HCT116 (cell line): ENCODE measurements at regions not wholly inside any gene's neighbourhood (a gene's known extent, or its start where the extent isn't known, plus 50 kb on each side); places are given as distances from the start of the nearest gene placed in this dataset.

Source experiments
- ATAC-seq: fragments of 200-7000 bp; cut with Tn5 transposase; 2 replicates; pipeline ENCODE4 v1.9.1; 2020; ENCODE audit warnings: mild to moderate bottlenecking, moderate library complexity
- BruUV-seq: library from RNA; stranded (reverse); fragments of 400-500 nt; replicated peaks from 2 replicates; lab custom pipeline; 2021; lab: Mats Ljungman, UMichigan
- CTCF ChIA-PET: fragments of 300-600 bp; sonication (Branson Sonifier 250); formaldehyde crosslinking; loops from one replicate; lab custom pipeline; 2021; ENCODE audit warnings: antibody characterized with exemption; lab: Charles Lee
- POLR2A ChIA-PET: fragments of 300-600, 350-600 bp; sonication (Branson Sonifier 250); formaldehyde crosslinking; loops from one replicate; lab custom pipeline; 2021; ENCODE audit warnings: antibody characterized with exemption; lab: Charles Lee
- RAD21 ChIA-PET, 2 experiments: fragments of 300-600 bp; sonication (Branson Sonifier 250); formaldehyde crosslinking; loops; one replicate each; lab custom pipeline; 2023; ENCODE audit warnings: low total read pairs in 2 of 2; ENCODE audit not compliant: uncharacterized antibody in 2 of 2, unreplicated experiment in 2 of 2, low non-redundant PET in 1 of 2; lab: Charles Lee
- DNase-seq: peaks from one replicate; pipeline ENCODE4 v3.0.0-alpha.2; 2010; ENCODE audit warnings: low read depth, low spot score
- H2AFZ ChIP-seq: fragments of 200-600 bp; shearing (Covaris generic), sonication (generic); 2 replicates; pipeline ENCODE4 v1.6.1; 2017; ENCODE audit warnings: low read depth, mixed run types, mixed read lengths, antibody characterized with exemption, low read length; ENCODE audit not compliant: poor library complexity, severe bottlenecking
- H3K27ac ChIP-seq: 2 replicates; pipeline ENCODE4 v1.5.1; 2012; ENCODE audit warnings: low read depth, low read length
- H3K27me3 ChIP-seq: fragments of 200-600 bp; sonication (generic); 2 replicates; pipeline ENCODE4 v1.6.1; 2016; ENCODE audit warnings: mixed run types, low read length, mixed read lengths; ENCODE audit not compliant: insufficient read depth
- H3K36me3 ChIP-seq, 2 experiments: fragments of 200-500 bp in 1 of 2; fragments of 200-600 bp in 1 of 2; sonication (Bioruptor generic) in 1 of 2; sonication (generic) in 1 of 2; 2 replicates each; pipeline versions ENCODE4 v1.5.1 to v1.6.1; 2014 to 2016; ENCODE audit warnings: low read length in 2 of 2, inconsistent platforms in 1 of 2, mixed read lengths in 1 of 2, mixed run types in 1 of 2; ENCODE audit not compliant: insufficient read depth in 2 of 2, control insufficient read depth in 1 of 2
- H3K4me1 ChIP-seq, 2 experiments: fragments of 200-600 bp in 1 of 2; sonication (generic) in 1 of 2; 2 replicates each; pipeline versions ENCODE4 v1.5.1 to v1.6.1; 2012 to 2017; ENCODE audit warnings: low read length in 2 of 2, inconsistent platforms in 1 of 2, mild to moderate bottlenecking in 1 of 2, mixed read lengths in 1 of 2, mixed run types in 1 of 2, moderate library complexity in 1 of 2; ENCODE audit not compliant: insufficient read depth in 2 of 2, control insufficient read depth in 1 of 2
- H3K4me2 ChIP-seq: fragments of 200-600 bp; sonication (generic); 2 replicates; pipeline ENCODE4 v1.6.1; 2017; ENCODE audit warnings: mixed run types, low read length, mixed read lengths
- H3K4me3 ChIP-seq, 2 experiments: fragments of 200-600 bp in 1 of 2; sonication (generic) in 1 of 2; replicated peaks in 1 of 2; 2 replicates each; pipeline ENCODE4 v1.5.1; 2011 to 2016; ENCODE audit warnings: low read length in 2 of 2, control low read depth in 1 of 2, low read depth in 1 of 2, mild to moderate bottlenecking in 1 of 2, mixed read lengths in 1 of 2, mixed run types in 1 of 2
- H3K79me2 ChIP-seq: fragments of 200-600 bp; sonication (generic); 2 replicates; pipeline ENCODE4 v1.6.1; 2017; ENCODE audit warnings: mild to moderate bottlenecking, mixed run types, low read length, moderate library complexity, mixed read lengths; ENCODE audit not compliant: insufficient read depth
- H3K9ac ChIP-seq: fragments of 200-600 bp; sonication (generic); 2 replicates; pipeline ENCODE4 v1.6.1; 2016; ENCODE audit warnings: low read length, mixed read lengths
- H3K9me2 ChIP-seq: fragments of 200-600 bp; sonication (generic), shearing (Covaris generic); 2 replicates; pipeline ENCODE4 v1.6.1; 2017; ENCODE audit warnings: mixed run types, mild to moderate bottlenecking, moderate library complexity; ENCODE audit not compliant: insufficient read depth
- H3K9me3 ChIP-seq, 2 experiments: fragments of 200-500 bp in 1 of 2; fragments of 200-600 bp in 1 of 2; sonication (Bioruptor generic) in 1 of 2; sonication (generic) in 1 of 2; 2 replicates each; pipeline ENCODE4 v1.6.1; 2014 to 2017; ENCODE audit warnings: low read length in 2 of 2, mixed read lengths in 2 of 2, inconsistent platforms in 1 of 2, low read depth in 1 of 2, mild to moderate bottlenecking in 1 of 2, mixed run types in 1 of 2, moderate library complexity in 1 of 2; ENCODE audit not compliant: control insufficient read depth in 1 of 2, insufficient read depth in 1 of 2
- H4K20me1 ChIP-seq: fragments of 200-600 bp; sonication (generic), shearing (Covaris generic); 2 replicates; pipeline ENCODE4 v1.6.1; 2017; ENCODE audit warnings: mixed run types, mild to moderate bottlenecking, moderate library complexity; ENCODE audit not compliant: insufficient read depth
- CBX3 ChIP-seq: IDR thresholded peaks from 2 replicates; pipeline ENCODE4 v1.6.1; 2012; ENCODE audit warnings: low read depth
- CEBPB ChIP-seq: IDR thresholded peaks from 2 replicates; pipeline ENCODE4 v1.6.1; 2012; ENCODE audit warnings: low read depth
- EGR1 ChIP-seq: IDR thresholded peaks from 2 replicates; pipeline ENCODE4 v1.6.1; 2012; ENCODE audit warnings: low read depth
- ELF1 ChIP-seq: IDR thresholded peaks from 2 replicates; pipeline ENCODE4 v1.6.1; 2012; ENCODE audit warnings: low read depth, borderline replicate concordance
- EZH2 ChIP-seq: fragments of 200-600 bp; sonication (generic); IDR thresholded peaks from 2 replicates; pipeline ENCODE4 v1.6.1; 2017; ENCODE audit warnings: antibody characterized with exemption, mixed run types
- EZH2phosphoT487 ChIP-seq: fragments of 200-600 bp; IDR thresholded peaks from 2 replicates; pipeline ENCODE4 v1.6.1; 2018; ENCODE audit warnings: antibody characterized with exemption, borderline replicate concordance
- POLR2A ChIP-seq: IDR thresholded peaks from 2 replicates; pipeline ENCODE4 v1.7.0; 2011; ENCODE audit warnings: borderline replicate concordance; ENCODE audit not compliant: insufficient read depth, insufficient read length; ENCODE audit errors: extremely low read depth
- RAD21 ChIP-seq: IDR thresholded peaks from 2 replicates; pipeline ENCODE4 v1.6.1; 2012; ENCODE audit warnings: low read depth, mild to moderate bottlenecking
- SRF ChIP-seq: IDR thresholded peaks from 2 replicates; pipeline ENCODE4 v1.6.1; 2012; ENCODE audit warnings: low read depth
- TCF7L2 ChIP-seq: IDR thresholded peaks from 2 replicates; pipeline ENCODE4 v1.7.0; 2011; ENCODE audit warnings: borderline replicate concordance, inconsistent platforms; ENCODE audit not compliant: insufficient read depth, insufficient read length; ENCODE audit errors: extremely low read depth
- ZFX ChIP-seq: fragments of 450-650 bp; IDR thresholded peaks from 2 replicates; pipeline ENCODE4 v1.6.1; 2017
- intact Hi-C: fragments of 100-400 bp; cut with micrococcal nuclease; formaldehyde crosslinking; loops from 2 replicates; pipeline ENCODE4 v1.10.0; 2022
- TF ChIP-seq, protein P1 (sequence below), 3 experiments: fragments of 200-600 bp in 1 of 3; sonication (generic) in 1 of 3; IDR thresholded peaks in 2 of 3; conservative IDR thresholded peaks in 1 of 3; 2 replicates each; pipeline ENCODE4 v1.5.1; 2012 to 2017; ENCODE audit warnings: low read depth in 2 of 3, low read length in 2 of 3, antibody characterized with exemption in 1 of 3, borderline replicate concordance in 1 of 3, control low read depth in 1 of 3, mild to moderate bottlenecking in 1 of 3, mixed read lengths in 1 of 3, mixed run types in 1 of 3, moderate library complexity in 1 of 3; ENCODE audit not compliant: insufficient read depth in 1 of 3
- TF ChIP-seq, protein P2 (sequence below): IDR thresholded peaks from 2 replicates; pipeline ENCODE4 v1.6.1; 2012; ENCODE audit warnings: low read depth
- TF ChIP-seq, protein P3 (sequence below): IDR thresholded peaks from 2 replicates; pipeline ENCODE4 v1.6.1; 2012
- TF ChIP-seq, protein P4 (sequence below): IDR thresholded peaks from 2 replicates; pipeline ENCODE4 v1.6.1; 2011; ENCODE audit warnings: mild to moderate bottlenecking, low read length, moderate library complexity; ENCODE audit not compliant: insufficient replicate concordance; ENCODE audit errors: extremely low read depth
- TF ChIP-seq, protein P5 (sequence below): IDR thresholded peaks from 2 replicates; pipeline ENCODE4 v1.6.1; 2012

DNA sequence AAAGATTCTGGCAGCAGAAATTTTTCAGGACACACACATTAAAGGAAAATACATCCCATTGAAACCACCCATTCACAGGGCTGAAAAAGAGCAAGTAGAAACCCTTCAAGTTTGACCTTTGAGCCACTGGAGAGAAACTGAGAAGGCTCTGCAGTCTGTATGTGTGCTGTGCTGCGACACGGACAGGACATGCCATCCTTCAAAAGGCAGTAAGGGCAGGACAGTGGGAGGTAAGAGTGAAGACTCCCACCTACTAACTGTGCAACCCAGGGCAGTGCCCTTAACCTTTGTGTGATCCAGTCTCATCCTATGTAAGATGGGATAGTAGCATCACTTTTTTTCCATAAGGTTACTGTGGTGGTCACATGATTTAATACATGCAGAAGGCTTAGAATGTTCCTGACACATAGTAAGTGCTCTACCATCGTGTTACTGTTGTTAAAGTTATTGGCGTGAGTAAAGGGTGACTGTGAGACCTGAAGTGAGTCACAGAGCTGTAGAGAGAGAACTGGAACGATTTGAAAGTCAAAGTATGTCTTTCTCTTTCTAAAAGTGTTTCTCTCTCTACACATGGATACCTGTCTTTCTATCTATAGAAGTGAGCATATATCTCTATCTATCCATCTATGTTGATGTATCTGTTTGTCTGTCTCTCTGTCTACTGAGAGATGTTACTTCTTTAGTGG is 153.7 kb upstream of the OLIG3 start:
- no peaks in the 10 kb centered on the region for H3K9me3 ChIP-seq
- H3K27ac ChIP-seq, result no peak overlapping the region
- no peak overlapping the region for H3K4me2 ChIP-seq
- no peak overlapping the region for H2AFZ ChIP-seq
- POLR2A ChIA-PET, result no interaction called here
- H3K36me3 ChIP-seq, result no peaks in the 10 kb centered on the region
- no peaks in the 10 kb centered on the region for H4K20me1 ChIP-seq
- no TSS peak for BruUV-seq
- TF ChIP-seq TCF7L2 (no peak), POLR2A (no peak), EZH2phosphoT487 (no peak), ELF1 (no peak), SRF (no peak), CEBPB (no peak), EZH2 (no peak), EGR1 (no peak), ZFX (no peak), RAD21 (no peak), CBX3 (no peak)
- TF ChIP-seq, protein P1, sequence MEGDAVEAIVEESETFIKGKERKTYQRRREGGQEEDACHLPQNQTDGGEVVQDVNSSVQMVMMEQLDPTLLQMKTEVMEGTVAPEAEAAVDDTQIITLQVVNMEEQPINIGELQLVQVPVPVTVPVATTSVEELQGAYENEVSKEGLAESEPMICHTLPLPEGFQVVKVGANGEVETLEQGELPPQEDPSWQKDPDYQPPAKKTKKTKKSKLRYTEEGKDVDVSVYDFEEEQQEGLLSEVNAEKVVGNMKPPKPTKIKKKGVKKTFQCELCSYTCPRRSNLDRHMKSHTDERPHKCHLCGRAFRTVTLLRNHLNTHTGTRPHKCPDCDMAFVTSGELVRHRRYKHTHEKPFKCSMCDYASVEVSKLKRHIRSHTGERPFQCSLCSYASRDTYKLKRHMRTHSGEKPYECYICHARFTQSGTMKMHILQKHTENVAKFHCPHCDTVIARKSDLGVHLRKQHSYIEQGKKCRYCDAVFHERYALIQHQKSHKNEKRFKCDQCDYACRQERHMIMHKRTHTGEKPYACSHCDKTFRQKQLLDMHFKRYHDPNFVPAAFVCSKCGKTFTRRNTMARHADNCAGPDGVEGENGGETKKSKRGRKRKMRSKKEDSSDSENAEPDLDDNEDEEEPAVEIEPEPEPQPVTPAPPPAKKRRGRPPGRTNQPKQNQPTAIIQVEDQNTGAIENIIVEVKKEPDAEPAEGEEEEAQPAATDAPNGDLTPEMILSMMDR (IDR thresholded peaks at IDR 0.05 in 2 of 3, conservative IDR thresholded peaks at IDR 0.05 in 1 of 3; ENCODE audit: borderline replicate concordance in 1 of 3, insufficient read depth in 1 of 3, low read depth in 2 of 3, low read length in 2 of 3), result no peak
- TF ChIP-seq, protein P2, sequence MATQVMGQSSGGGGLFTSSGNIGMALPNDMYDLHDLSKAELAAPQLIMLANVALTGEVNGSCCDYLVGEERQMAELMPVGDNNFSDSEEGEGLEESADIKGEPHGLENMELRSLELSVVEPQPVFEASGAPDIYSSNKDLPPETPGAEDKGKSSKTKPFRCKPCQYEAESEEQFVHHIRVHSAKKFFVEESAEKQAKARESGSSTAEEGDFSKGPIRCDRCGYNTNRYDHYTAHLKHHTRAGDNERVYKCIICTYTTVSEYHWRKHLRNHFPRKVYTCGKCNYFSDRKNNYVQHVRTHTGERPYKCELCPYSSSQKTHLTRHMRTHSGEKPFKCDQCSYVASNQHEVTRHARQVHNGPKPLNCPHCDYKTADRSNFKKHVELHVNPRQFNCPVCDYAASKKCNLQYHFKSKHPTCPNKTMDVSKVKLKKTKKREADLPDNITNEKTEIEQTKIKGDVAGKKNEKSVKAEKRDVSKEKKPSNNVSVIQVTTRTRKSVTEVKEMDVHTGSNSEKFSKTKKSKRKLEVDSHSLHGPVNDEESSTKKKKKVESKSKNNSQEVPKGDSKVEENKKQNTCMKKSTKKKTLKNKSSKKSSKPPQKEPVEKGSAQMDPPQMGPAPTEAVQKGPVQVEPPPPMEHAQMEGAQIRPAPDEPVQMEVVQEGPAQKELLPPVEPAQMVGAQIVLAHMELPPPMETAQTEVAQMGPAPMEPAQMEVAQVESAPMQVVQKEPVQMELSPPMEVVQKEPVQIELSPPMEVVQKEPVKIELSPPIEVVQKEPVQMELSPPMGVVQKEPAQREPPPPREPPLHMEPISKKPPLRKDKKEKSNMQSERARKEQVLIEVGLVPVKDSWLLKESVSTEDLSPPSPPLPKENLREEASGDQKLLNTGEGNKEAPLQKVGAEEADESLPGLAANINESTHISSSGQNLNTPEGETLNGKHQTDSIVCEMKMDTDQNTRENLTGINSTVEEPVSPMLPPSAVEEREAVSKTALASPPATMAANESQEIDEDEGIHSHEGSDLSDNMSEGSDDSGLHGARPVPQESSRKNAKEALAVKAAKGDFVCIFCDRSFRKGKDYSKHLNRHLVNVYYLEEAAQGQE, result no peak
- TF ChIP-seq, protein P3, sequence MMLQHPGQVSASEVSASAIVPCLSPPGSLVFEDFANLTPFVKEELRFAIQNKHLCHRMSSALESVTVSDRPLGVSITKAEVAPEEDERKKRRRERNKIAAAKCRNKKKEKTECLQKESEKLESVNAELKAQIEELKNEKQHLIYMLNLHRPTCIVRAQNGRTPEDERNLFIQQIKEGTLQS, result no peak
- TF ChIP-seq, protein P4, sequence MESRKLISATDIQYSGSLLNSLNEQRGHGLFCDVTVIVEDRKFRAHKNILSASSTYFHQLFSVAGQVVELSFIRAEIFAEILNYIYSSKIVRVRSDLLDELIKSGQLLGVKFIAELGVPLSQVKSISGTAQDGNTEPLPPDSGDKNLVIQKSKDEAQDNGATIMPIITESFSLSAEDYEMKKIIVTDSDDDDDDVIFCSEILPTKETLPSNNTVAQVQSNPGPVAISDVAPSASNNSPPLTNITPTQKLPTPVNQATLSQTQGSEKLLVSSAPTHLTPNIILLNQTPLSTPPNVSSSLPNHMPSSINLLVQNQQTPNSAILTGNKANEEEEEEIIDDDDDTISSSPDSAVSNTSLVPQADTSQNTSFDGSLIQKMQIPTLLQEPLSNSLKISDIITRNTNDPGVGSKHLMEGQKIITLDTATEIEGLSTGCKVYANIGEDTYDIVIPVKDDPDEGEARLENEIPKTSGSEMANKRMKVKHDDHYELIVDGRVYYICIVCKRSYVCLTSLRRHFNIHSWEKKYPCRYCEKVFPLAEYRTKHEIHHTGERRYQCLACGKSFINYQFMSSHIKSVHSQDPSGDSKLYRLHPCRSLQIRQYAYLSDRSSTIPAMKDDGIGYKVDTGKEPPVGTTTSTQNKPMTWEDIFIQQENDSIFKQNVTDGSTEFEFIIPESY, result no peak
- TF ChIP-seq, protein P5, sequence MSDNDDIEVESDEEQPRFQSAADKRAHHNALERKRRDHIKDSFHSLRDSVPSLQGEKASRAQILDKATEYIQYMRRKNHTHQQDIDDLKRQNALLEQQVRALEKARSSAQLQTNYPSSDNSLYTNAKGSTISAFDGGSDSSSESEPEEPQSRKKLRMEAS, result no peak
- TF ChIP-seq, all 23 proteins: peak for 0
- ChIA-PET RAD21 (no interaction called here), CTCF (no interaction called here)
- no peaks in the 10 kb centered on the region for H3K27me3 ChIP-seq
- intact Hi-C loops, result no loop called here
- no peak overlapping the region for H3K9ac ChIP-seq
- no peaks in the 10 kb centered on the region for H3K9me2 ChIP-seq
- no peaks in the 10 kb centered on the region for H3K4me1 ChIP-seq
- no peak overlapping the region for H3K4me3 ChIP-seq
- DNase-seq (no peak), ATAC-seq (no peak)
- H3K79me2 ChIP-seq, result no peaks in the 10 kb centered on the region
